Stomach smooth muscle (tissue), 2 donors: ENCODE measurements at regions not wholly inside any gene's neighbourhood (a gene's known extent, or its start where the extent isn't known, plus 50 kb on each side); places are given as distances from the start of the nearest gene placed in this dataset.
"Not testable (repeated sequence)": the region's sequence is repeated elsewhere in the genome, so short reads cannot be mapped to it uniquely, and the experiment has no call there.

Source experiments
- H3K27ac ChIP-seq: one replicate; pipeline ENCODE4 v1.7.0; 2013; ENCODE audit warnings: mild to moderate bottlenecking, low read length, inconsistent platforms
- H3K27me3 ChIP-seq, 2 donors: one replicate each; pipeline ENCODE4 v1.7.0; 2013; ENCODE audit warnings: low read length in 2 of 2; ENCODE audit not compliant: insufficient read depth in 2 of 2, control insufficient read depth in 1 of 2
- H3K36me3 ChIP-seq, 2 donors: one replicate each; pipeline ENCODE4 v1.7.0; 2013; ENCODE audit warnings: low read length in 2 of 2; ENCODE audit not compliant: control insufficient read depth in 2 of 2, insufficient read depth in 2 of 2
- H3K4me1 ChIP-seq: one replicate; pipeline ENCODE4 v1.7.0; 2013; ENCODE audit warnings: low read length; ENCODE audit not compliant: control insufficient read depth, insufficient read depth
- H3K4me3 ChIP-seq, 2 donors: one replicate each; pipeline ENCODE4 v1.7.0; 2013; ENCODE audit warnings: low read length in 2 of 2
- H3K9ac ChIP-seq, 2 donors: one replicate each; pipeline ENCODE4 v1.7.0; 2013; ENCODE audit warnings: low read length in 2 of 2, mild to moderate bottlenecking in 1 of 2
- H3K9me3 ChIP-seq, 2 donors: one replicate each; pipeline ENCODE4 v1.7.0; 2013; ENCODE audit warnings: low read length in 2 of 2; ENCODE audit not compliant: control insufficient read depth in 2 of 2
- donor health status: healthy.
- donor health status: Pancreatic carcinoma.

- no peaks in the 10 kb centered on the region for H3K4me1 ChIP-seq
- no peak overlapping the region for H3K9ac ChIP-seq
- H3K27ac ChIP-seq = no peak overlapping the region
- no peaks in the 10 kb centered on the region for H3K36me3 ChIP-seq
- no peaks in the 10 kb centered on the region for H3K27me3 ChIP-seq
- H3K4me3 ChIP-seq = no peak overlapping the region
- no peaks in the 10 kb centered on the region for H3K9me3 ChIP-seq
Measured at GRCh38 chr4:108465886-108466500, 154.4 kb upstream of the RPL34 start.

DNA sequence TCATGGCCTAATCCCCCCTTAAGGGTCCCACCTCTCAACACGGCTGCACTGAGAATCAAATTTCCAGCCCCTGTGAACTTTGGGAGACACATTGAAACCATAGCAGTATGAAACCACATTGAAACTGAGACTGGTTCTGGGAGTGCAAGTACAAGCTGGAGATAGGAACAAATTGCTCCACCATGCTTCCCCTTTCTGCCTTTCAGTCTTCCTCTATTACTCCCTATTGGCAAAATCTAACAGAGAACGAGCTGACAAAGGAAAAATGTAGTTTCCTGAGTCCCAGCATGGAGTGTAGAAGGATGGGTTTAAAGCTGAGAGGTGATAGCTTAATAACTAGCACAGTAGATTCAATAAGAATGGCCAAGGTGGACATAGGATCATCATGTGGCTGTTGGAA, 161.7 kb upstream of the RPL34 start:
- H3K27me3 ChIP-seq = no peaks in the 10 kb centered on the region
- H3K9ac ChIP-seq = no peak overlapping the region
- H3K9me3 ChIP-seq = no peaks in the 10 kb centered on the region
- H3K4me3 ChIP-seq = no peak overlapping the region
- H3K4me1 ChIP-seq = no peaks in the 10 kb centered on the region
- no peaks in the 10 kb centered on the region for H3K36me3 ChIP-seq
- no peak overlapping the region for H3K27ac ChIP-seq

- Histone ChIP-seq H3K27ac (no peak overlapping the region), H3K4me3 (no peak overlapping the region), H3K4me1 (no peaks in the 10 kb centered on the region), H3K9me3 (no peaks in the 10 kb centered on the region), H3K9ac (no peak overlapping the region), H3K36me3 (no peaks in the 10 kb centered on the region), H3K27me3 (no peaks in the 10 kb centered on the region)
Measured at GRCh38 chr4:108454227-108454626, 166.1 kb upstream of the RPL34 start.

- Histone ChIP-seq H3K4me1 (no peaks in the 10 kb centered on the region), H3K27ac (no peak overlapping the region), H3K9ac (no peak overlapping the region), H3K4me3 (no peak overlapping the region), H3K27me3 (no peaks in the 10 kb centered on the region), H3K9me3 (no peaks in the 10 kb centered on the region), H3K36me3 (no peaks in the 10 kb centered on the region)
Measured at GRCh38 chr4:108453366-108453765, 167.0 kb upstream of the RPL34 start.

- Histone ChIP-seq H3K9ac (no peak overlapping the region), H3K27ac (no peak overlapping the region), H3K9me3 (no peaks in the 10 kb centered on the region), H3K27me3 (no peaks in the 10 kb centered on the region), H3K36me3 (no peaks in the 10 kb centered on the region), H3K4me1 (no peaks in the 10 kb centered on the region), H3K4me3 (no peak overlapping the region)
Measured at GRCh38 chr4:108450236-108450898, 170.0 kb upstream of the RPL34 start.

- H3K27me3 ChIP-seq = no peaks in the 10 kb centered on the region
- no peak overlapping the region for H3K4me3 ChIP-seq
- H3K9me3 ChIP-seq = no peaks in the 10 kb centered on the region
- no peaks in the 10 kb centered on the region for H3K36me3 ChIP-seq
- no peaks in the 10 kb centered on the region for H3K4me1 ChIP-seq
- H3K9ac ChIP-seq = no peak overlapping the region
- no peak overlapping the region for H3K27ac ChIP-seq
Measured at GRCh38 chr4:108449129-108449528, 171.2 kb upstream of the RPL34 start.

DNA sequence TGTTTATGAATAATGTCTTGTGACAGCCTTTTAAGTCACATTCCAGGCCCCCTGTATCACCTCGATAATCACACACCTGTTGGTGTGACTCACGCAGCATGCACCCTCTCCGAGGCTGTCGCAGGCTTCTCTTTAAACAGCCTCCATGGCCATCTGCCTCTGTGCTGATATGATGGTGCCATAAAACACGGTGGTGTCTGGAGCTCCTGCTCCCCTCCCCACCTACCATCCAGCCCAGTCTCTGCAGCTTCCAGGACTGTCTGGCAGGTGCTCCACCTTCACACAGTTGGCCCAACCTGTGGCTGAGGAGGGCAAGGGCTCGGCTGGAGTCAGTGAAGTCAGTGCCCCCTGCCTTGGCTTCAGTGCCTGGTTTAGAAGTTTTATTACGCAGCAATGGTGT, 173.8 kb upstream of the RPL34 start:
- Histone ChIP-seq H3K27me3 (no peaks in the 10 kb centered on the region), H3K4me3 (no peak overlapping the region), H3K27ac (no peak overlapping the region), H3K4me1 (no peaks in the 10 kb centered on the region), H3K9ac (no peak overlapping the region), H3K36me3 (no peaks in the 10 kb centered on the region), H3K9me3 (no peaks in the 10 kb centered on the region)

DNA sequence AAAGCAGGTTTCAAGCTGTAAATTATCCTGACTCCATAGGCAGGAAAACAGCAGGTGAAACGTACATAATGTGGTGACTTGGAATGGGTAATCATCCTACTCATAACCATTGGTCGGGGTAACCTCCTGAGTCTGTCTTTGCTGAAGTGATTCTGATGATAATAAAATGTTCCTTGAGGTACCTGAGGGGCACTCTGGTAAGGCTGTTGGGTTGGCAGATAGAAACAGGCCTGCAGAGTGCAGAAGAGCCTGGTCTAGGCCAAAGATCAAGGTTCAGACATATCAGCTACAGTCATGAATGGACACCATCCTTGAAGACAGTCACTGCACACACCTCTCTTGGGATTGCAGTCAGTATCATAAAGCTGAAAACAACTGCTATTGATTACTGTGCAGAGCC, 174.7 kb upstream of the RPL34 start:
- Histone ChIP-seq H3K4me1 (no peaks in the 10 kb centered on the region), H3K9me3 (no peaks in the 10 kb centered on the region), H3K27ac (no peak overlapping the region), H3K36me3 (no peaks in the 10 kb centered on the region), H3K9ac (no peak overlapping the region), H3K27me3 (no peaks in the 10 kb centered on the region), H3K4me3 (no peak overlapping the region)

GRCh38 chr4:108443585-108443984, 176.8 kb upstream of the RPL34 start:
- Histone ChIP-seq H3K9ac (no peak overlapping the region), H3K27ac (no peak overlapping the region), H3K4me3 (no peak overlapping the region), H3K36me3 (no peaks in the 10 kb centered on the region), H3K27me3 (no peaks in the 10 kb centered on the region), H3K4me1 (no peaks in the 10 kb centered on the region), H3K9me3 (no peaks in the 10 kb centered on the region)

GRCh38 chr4:108433832-108434231, 186.5 kb upstream of the RPL34 start:
- H3K27ac ChIP-seq = no peak overlapping the region
- no peak overlapping the region for H3K4me3 ChIP-seq
- no peaks in the 10 kb centered on the region for H3K27me3 ChIP-seq
- no peaks in the 10 kb centered on the region for H3K9me3 ChIP-seq
- H3K9ac ChIP-seq = no peak overlapping the region
- no peaks in the 10 kb centered on the region for H3K36me3 ChIP-seq
- no peaks in the 10 kb centered on the region for H3K4me1 ChIP-seq

- not testable (repeated sequence) for H3K36me3 ChIP-seq, H3K27me3 ChIP-seq, H3K4me1 ChIP-seq, H3K4me3 ChIP-seq, H3K9ac ChIP-seq, H3K9me3 ChIP-seq, H3K27ac ChIP-seq
Measured at GRCh38 chr4:108433394-108433793, 187.0 kb upstream of the RPL34 start.
